ENCODE measurements at regions not wholly inside any gene's neighbourhood (a gene's known extent, or its start where the extent isn't known, plus 50 kb on each side); places are given as distances from the start of the nearest gene placed in this dataset.

GRCh38 chr15:31212326-31213080 lies 111.0 kb upstream of the TRPM1 start:
- no peak for TF ChIP-seq ZNF76 (tag by site-specific recombination; IDR thresholded peaks at IDR 0.05; ENCODE audit: borderline replicate concordance, low read depth)
- no peak for TF ChIP-seq RBAK (tag by site-specific recombination; IDR thresholded peaks at IDR 0.05)
- TF ChIP-seq CTCF (tag by site-specific recombination; IDR thresholded peaks at IDR 0.05), result no peak
- no peak for TF ChIP-seq YY1 (tag by site-specific recombination; IDR thresholded peaks at IDR 0.05)
- TF ChIP-seq PBX3 (CRISPR knock-in tag; IDR thresholded peaks at IDR 0.05), result no peak
- TF ChIP-seq ZBTB21 (tag by site-specific recombination; IDR thresholded peaks at IDR 0.05), result no peak
- TF ChIP-seq GLI2 (tag by site-specific recombination; IDR thresholded peaks at IDR 0.05; ENCODE audit: borderline replicate concordance, low read depth), result no peak
- no peak for TF ChIP-seq ZBTB7A (tag by site-specific recombination; IDR thresholded peaks at IDR 0.05; ENCODE audit: low read depth)
- TF ChIP-seq ZNF529 (tag by site-specific recombination; IDR thresholded peaks at IDR 0.05; ENCODE audit: insufficient replicate concordance), result no peak
- TF ChIP-seq ZNF175 (tag by site-specific recombination; IDR thresholded peaks at IDR 0.05), result no peak
- no peak for TF ChIP-seq ZNF114 (tag by site-specific recombination; IDR thresholded peaks at IDR 0.05)
